ENCODE measurements at regions not wholly inside any gene's neighbourhood (a gene's known extent, or its start where the extent isn't known, plus 50 kb on each side); places are given as distances from the start of the nearest gene placed in this dataset.

GRCh38 chr1:56069824-56070223, 509.5 kb downstream of the PLPP3 start:
- Histone ChIP-seq H3K27me3 (ENCODE audit: insufficient read depth, low read length, poor library complexity, severe bottlenecking) (no peaks in the 10 kb centered on the region), H3K4me1 (ENCODE audit: insufficient read depth, low read length, poor library complexity, severe bottlenecking) (no peaks in the 10 kb centered on the region), H3K4me2 (ENCODE audit: low read depth, low read length, poor library complexity, severe bottlenecking) (no peak overlapping the region), H3K9me2 (replicated peaks; ENCODE audit: low read depth, low read length) (no peaks in the 10 kb centered on the region), H3K79me2 (ENCODE audit: insufficient read depth, low read length) (no peaks in the 10 kb centered on the region), H3K9me3 (ENCODE audit: insufficient read depth, low read depth, low read length) (peaks cover 2% of the 10 kb centered on the region; the same call in 1 of the 2 replicates), H3F3A (ENCODE audit: low read depth) (no peaks in the 10 kb centered on the region), H3K9ac (ENCODE audit: low read depth, low read length, poor library complexity, severe bottlenecking) (no peak overlapping the region), H4K20me1 (ENCODE audit: insufficient read depth, low read length, poor library complexity, severe bottlenecking) (no peaks in the 10 kb centered on the region), H3K36me3 (ENCODE audit: insufficient read depth, low read length) (no peaks in the 10 kb centered on the region), H2AFZ (ENCODE audit: low read length) (no peak overlapping the region), H3K4me3 (ENCODE audit: low read length, poor library complexity, severe bottlenecking) (no peak overlapping the region)
- TF ChIP-seq CTCF (conservative IDR thresholded peaks at IDR 0.05; ENCODE audit: low read length) (no peak), EZH2phosphoT487 (IDR thresholded peaks at IDR 0.05; ENCODE audit: borderline replicate concordance) (no peak)

- Histone ChIP-seq H3K9ac (ENCODE audit: low read depth, low read length, poor library complexity, severe bottlenecking) (no peak overlapping the region), H2AFZ (ENCODE audit: low read length) (no peak overlapping the region), H3K4me2 (ENCODE audit: low read depth, low read length, poor library complexity, severe bottlenecking) (no peak overlapping the region), H4K20me1 (ENCODE audit: insufficient read depth, low read length, poor library complexity, severe bottlenecking) (no peaks in the 10 kb centered on the region), H3K36me3 (ENCODE audit: insufficient read depth, low read length) (no peaks in the 10 kb centered on the region), H3F3A (ENCODE audit: low read depth) (no peaks in the 10 kb centered on the region), H3K9me3 (ENCODE audit: insufficient read depth, low read depth, low read length) (no peaks in the 10 kb centered on the region), H3K79me2 (ENCODE audit: insufficient read depth, low read length) (no peaks in the 10 kb centered on the region), H3K4me1 (ENCODE audit: insufficient read depth, low read length, poor library complexity, severe bottlenecking) (no peaks in the 10 kb centered on the region), H3K4me3 (ENCODE audit: low read length, poor library complexity, severe bottlenecking) (no peak overlapping the region), H3K27me3 (ENCODE audit: insufficient read depth, low read length, poor library complexity, severe bottlenecking) (no peaks in the 10 kb centered on the region), H3K9me2 (replicated peaks; ENCODE audit: low read depth, low read length) (no peaks in the 10 kb centered on the region)
- TF ChIP-seq EZH2phosphoT487 (IDR thresholded peaks at IDR 0.05; ENCODE audit: borderline replicate concordance) (no peak), CTCF (conservative IDR thresholded peaks at IDR 0.05; ENCODE audit: low read length) (no peak)
Observed at GRCh38 chr1:56068908-56069307, 510.5 kb downstream of the PLPP3 start.

- Histone ChIP-seq H3K9me3 (ENCODE audit: insufficient read depth, low read depth, low read length) (no peaks in the 10 kb centered on the region), H3K79me2 (ENCODE audit: insufficient read depth, low read length) (no peaks in the 10 kb centered on the region), H3F3A (ENCODE audit: low read depth) (no peaks in the 10 kb centered on the region), H4K20me1 (ENCODE audit: insufficient read depth, low read length, poor library complexity, severe bottlenecking) (no peaks in the 10 kb centered on the region), H3K9ac (ENCODE audit: low read depth, low read length, poor library complexity, severe bottlenecking) (no peak overlapping the region), H3K27me3 (ENCODE audit: insufficient read depth, low read length, poor library complexity, severe bottlenecking) (no peaks in the 10 kb centered on the region), H3K4me1 (ENCODE audit: insufficient read depth, low read length, poor library complexity, severe bottlenecking) (no peaks in the 10 kb centered on the region), H3K36me3 (ENCODE audit: insufficient read depth, low read length) (no peaks in the 10 kb centered on the region), H2AFZ (ENCODE audit: low read length) (no peak overlapping the region), H3K4me2 (ENCODE audit: low read depth, low read length, poor library complexity, severe bottlenecking) (no peak overlapping the region), H3K4me3 (ENCODE audit: low read length, poor library complexity, severe bottlenecking) (no peak overlapping the region), H3K9me2 (replicated peaks; ENCODE audit: low read depth, low read length) (no peaks in the 10 kb centered on the region)
- TF ChIP-seq EZH2phosphoT487 (IDR thresholded peaks at IDR 0.05; ENCODE audit: borderline replicate concordance) (no peak), CTCF (conservative IDR thresholded peaks at IDR 0.05; ENCODE audit: low read length) (no peak)
Observed at GRCh38 chr1:56068210-56068609, 511.2 kb downstream of the PLPP3 start.

Data from Loucy (cell line).